ENCODE measurements at regions not wholly inside any gene's neighbourhood (a gene's known extent, or its start where the extent isn't known, plus 50 kb on each side); places are given as distances from the start of the nearest gene placed in this dataset.

- ChIA-PET POLR2A (no interaction called here), CTCF (no interaction called here)
- Mint-ChIP-seq H3K9me3 (ENCODE audit: unreplicated experiment) (no peaks in the 10 kb centered on the region), H3K36me3 (ENCODE audit: insufficient read depth, unreplicated experiment) (no peaks in the 10 kb centered on the region), H3K27ac (ENCODE audit: unreplicated experiment) (no peak overlapping the region), H3K4me1 (ENCODE audit: low read depth, unreplicated experiment) (no peaks in the 10 kb centered on the region), H3K4me3 (ENCODE audit: unreplicated experiment) (no peak overlapping the region), H3K27me3 (ENCODE audit: insufficient read depth, unreplicated experiment) (no peaks in the 10 kb centered on the region)
- H3K4me3 ChIP-seq (ENCODE audit: low read depth, low read length): no peak overlapping the region
- intact Hi-C loops (cut with micrococcal nuclease; ENCODE audit: unreplicated experiment): no loop called here
- no peak for DNase-seq
- H3K36me3 ChIP-seq (ENCODE audit: control insufficient read depth, insufficient read depth, low read length): no peaks in the 10 kb centered on the region
- H3K9me3 ChIP-seq: no peaks in the 10 kb centered on the region
- no peak for TF ChIP-seq CTCF (IDR thresholded peaks at IDR 0.05; ENCODE audit: insufficient read depth in 1 of 2, low read depth in 1 of 2, low read length in 1 of 2, severe bottlenecking in 1 of 2, unreplicated experiment in 1 of 2)
- BruUV-seq (replicated peaks): no TSS peak
- no peaks in the 10 kb centered on the region for H3K4me1 ChIP-seq
- H3K27me3 ChIP-seq (replicated peaks; ENCODE audit: control insufficient read depth, insufficient read depth, low read length): no peaks in the 10 kb centered on the region
Observed at GRCh38 chr4:54902271-54902670, 223.1 kb downstream of the KDR start.

GRCh38 chr4:54901202-54901601 lies 224.2 kb downstream of the KDR start:
- ChIA-PET POLR2A (no interaction called here), CTCF (no interaction called here)
- TF ChIP-seq CTCF (IDR thresholded peaks at IDR 0.05; ENCODE audit: insufficient read depth in 1 of 2, low read depth in 1 of 2, low read length in 1 of 2, severe bottlenecking in 1 of 2, unreplicated experiment in 1 of 2): no peak
- no peaks in the 10 kb centered on the region for H3K36me3 Mint-ChIP-seq (ENCODE audit: insufficient read depth, unreplicated experiment)
- no peak overlapping the region for H3K27ac Mint-ChIP-seq (ENCODE audit: unreplicated experiment)
- Histone ChIP-seq H3K27me3 (replicated peaks; ENCODE audit: control insufficient read depth, insufficient read depth, low read length) (no peaks in the 10 kb centered on the region), H3K9me3 (no peaks in the 10 kb centered on the region), H3K4me1 (no peaks in the 10 kb centered on the region), H3K36me3 (ENCODE audit: control insufficient read depth, insufficient read depth, low read length) (no peaks in the 10 kb centered on the region), H3K4me3 (ENCODE audit: low read depth, low read length) (no peak overlapping the region)
- H3K9me3 Mint-ChIP-seq (ENCODE audit: unreplicated experiment): no peaks in the 10 kb centered on the region
- no peak overlapping the region for H3K4me3 Mint-ChIP-seq (ENCODE audit: unreplicated experiment)
- no peak for DNase-seq
- intact Hi-C loops (cut with micrococcal nuclease; ENCODE audit: unreplicated experiment): no loop called here
- BruUV-seq (replicated peaks): no TSS peak
- no peaks in the 10 kb centered on the region for H3K4me1 Mint-ChIP-seq (ENCODE audit: low read depth, unreplicated experiment)
- no peaks in the 10 kb centered on the region for H3K27me3 Mint-ChIP-seq (ENCODE audit: insufficient read depth, unreplicated experiment)

GRCh38 chr4:54898656-54899340 lies 226.6 kb downstream of the KDR start:
- DNase-seq: no peak
- no peaks in the 10 kb centered on the region for H3K9me3 Mint-ChIP-seq (ENCODE audit: unreplicated experiment)
- Histone ChIP-seq H3K27me3 (replicated peaks; ENCODE audit: control insufficient read depth, insufficient read depth, low read length) (no peaks in the 10 kb centered on the region), H3K9me3 (no peaks in the 10 kb centered on the region), H3K4me1 (no peaks in the 10 kb centered on the region), H3K4me3 (ENCODE audit: low read depth, low read length) (no peak overlapping the region), H3K36me3 (ENCODE audit: control insufficient read depth, insufficient read depth, low read length) (no peaks in the 10 kb centered on the region)
- H3K4me3 Mint-ChIP-seq (ENCODE audit: unreplicated experiment): no peak overlapping the region
- H3K4me1 Mint-ChIP-seq (ENCODE audit: low read depth, unreplicated experiment): no peaks in the 10 kb centered on the region
- ChIA-PET POLR2A (no interaction called here), CTCF (no interaction called here)
- no peak overlapping the region for H3K27ac Mint-ChIP-seq (ENCODE audit: unreplicated experiment)
- H3K27me3 Mint-ChIP-seq (ENCODE audit: insufficient read depth, unreplicated experiment): peaks cover under 1% of the 10 kb centered on the region
- BruUV-seq (replicated peaks): no TSS peak
- no peak for TF ChIP-seq CTCF (IDR thresholded peaks at IDR 0.05; ENCODE audit: insufficient read depth in 1 of 2, low read depth in 1 of 2, low read length in 1 of 2, severe bottlenecking in 1 of 2, unreplicated experiment in 1 of 2)
- intact Hi-C loops (cut with micrococcal nuclease; ENCODE audit: unreplicated experiment): no loop called here
- no peaks in the 10 kb centered on the region for H3K36me3 Mint-ChIP-seq (ENCODE audit: insufficient read depth, unreplicated experiment)

Measured in Caco-2 (cell line).